Keratinocyte (primary cell): ENCODE measurements at regions not wholly inside any gene's neighbourhood (a gene's known extent, or its start where the extent isn't known, plus 50 kb on each side); places are given as distances from the start of the nearest gene placed in this dataset.

ENCODE experiments used
- DNase-seq: peaks from one replicate; pipeline ENCODE4 v3.0.0-alpha.2; 2011; ENCODE audit warnings: low read depth, missing footprints, low spot score
- FAIRE-seq: peaks from 2 replicates; lab custom pipeline; 2011; peaks lifted over from hg19 to GRCh38; lab: Jason Lieb, UNC
- H2AFZ ChIP-seq: 2 replicates; pipeline ENCODE4 v1.6.0; 2012; ENCODE audit warnings: low read length, control low read depth, inconsistent platforms; ENCODE audit not compliant: control insufficient read depth
- H3K27ac ChIP-seq: 2 replicates; pipeline ENCODE4 v1.5.1; 2011; ENCODE audit warnings: low read length; ENCODE audit not compliant: control insufficient read depth, insufficient read depth
- H3K27me3 ChIP-seq: 3 replicates; pipeline ENCODE4 v1.6.0; 2011; ENCODE audit warnings: low read length; ENCODE audit not compliant: control insufficient read depth, insufficient read depth; ENCODE audit errors: extremely low read depth
- H3K36me3 ChIP-seq, 2 experiments: 2 replicates in 1 of 2; 3 replicates in 1 of 2; pipeline ENCODE4 v1.5.1; 2011; ENCODE audit warnings: low read length in 2 of 2, mild to moderate bottlenecking in 1 of 2; ENCODE audit not compliant: control insufficient read depth in 2 of 2, insufficient read depth in 2 of 2; ENCODE audit errors: extremely low read depth in 1 of 2
- H3K4me1 ChIP-seq: 3 replicates; pipeline ENCODE4 v1.5.1; 2011; ENCODE audit warnings: low read length; ENCODE audit not compliant: control insufficient read depth, insufficient read depth; ENCODE audit errors: extremely low read depth
- H3K4me2 ChIP-seq: 3 replicates; pipeline ENCODE4 v1.6.0; 2011; ENCODE audit warnings: low read depth, low read length; ENCODE audit not compliant: control insufficient read depth, insufficient read depth; ENCODE audit errors: extremely low read depth
- H3K4me3 ChIP-seq, 3 experiments: fragments of 200-600 bp in 1 of 3; sonication (generic) in 1 of 3; 2 replicates in 2 of 3; 3 replicates in 1 of 3; pipeline ENCODE4 v1.5.1; 2011 to 2016; ENCODE audit warnings: low read length in 3 of 3, mild to moderate bottlenecking in 3 of 3, control low read depth in 2 of 3, inconsistent platforms in 1 of 3, low read depth in 1 of 3, mixed read lengths in 1 of 3, mixed run types in 1 of 3, moderate library complexity in 1 of 3; ENCODE audit not compliant: control insufficient read depth in 2 of 3, insufficient read depth in 2 of 3; ENCODE audit errors: extremely low read depth in 1 of 3
- H3K79me2 ChIP-seq: 2 replicates; pipeline ENCODE4 v1.6.0; 2012; ENCODE audit warnings: low read length; ENCODE audit not compliant: control insufficient read depth, insufficient read depth
- H3K9ac ChIP-seq: 3 replicates; pipeline ENCODE4 v1.6.0; 2011; ENCODE audit warnings: low read length; ENCODE audit not compliant: control insufficient read depth, insufficient read depth; ENCODE audit errors: extremely low read depth
- H3K9me1 ChIP-seq: 3 replicates; pipeline ENCODE4 v1.6.0; 2011; ENCODE audit warnings: low read length; ENCODE audit not compliant: control insufficient read depth, insufficient read depth; ENCODE audit errors: extremely low read depth
- H3K9me3 ChIP-seq: 2 replicates; pipeline ENCODE4 v1.5.1; 2012; ENCODE audit warnings: low read depth, low read length; ENCODE audit not compliant: control insufficient read depth
- H4K20me1 ChIP-seq: 3 replicates; pipeline ENCODE4 v1.6.0; 2011; ENCODE audit warnings: low read length; ENCODE audit not compliant: control insufficient read depth, insufficient read depth; ENCODE audit errors: extremely low read depth
- EZH2 ChIP-seq: IDR thresholded peaks from one replicate; pipeline ENCODE4 v1.6.1; 2012; ENCODE audit warnings: inconsistent platforms, mild to moderate bottlenecking, low read length, moderate library complexity
- dilution Hi-C: fragments of 300-500 bp; cut with MboI; formaldehyde crosslinking; loops from one replicate; pipeline ENCODE4 v1.7.0; 2020; ENCODE audit warnings: low sequenced_read_pairs; ENCODE audit not compliant: extremely low pct_ligation_motif_present
- TF ChIP-seq, protein P1 (sequence below), 3 experiments: IDR thresholded peaks in 1 of 3; conservative IDR thresholded peaks in 1 of 3; optimal IDR thresholded peaks in 1 of 3; 2 replicates in 2 of 3; 3 replicates in 1 of 3; pipeline versions ENCODE3 to v1.5.1; 2011; ENCODE audit warnings: low read length in 3 of 3, mild to moderate bottlenecking in 3 of 3, moderate library complexity in 2 of 3, control low read depth in 1 of 3, inconsistent platforms in 1 of 3; ENCODE audit not compliant: insufficient read depth in 2 of 3; ENCODE audit errors: extremely low read depth in 1 of 3

- Histone ChIP-seq H2AFZ (peak overlapping the region; percentile 75), H3K79me2 (no peaks in the 10 kb centered on the region), H3K36me3 (no peaks in the 10 kb centered on the region), H3K27me3 (no peaks in the 10 kb centered on the region), H3K9me3 (no peaks in the 10 kb centered on the region), H3K4me3 (no peak overlapping the region), H4K20me1 (no peaks in the 10 kb centered on the region), H3K4me1 (peaks cover 13% of the 10 kb centered on the region), H3K27ac (peak overlapping the region; percentile 39), H3K4me2 (peak overlapping the region; percentile 51), H3K9ac (no peak overlapping the region), H3K9me1 (no peaks in the 10 kb centered on the region)
- dilution Hi-C loops, result no loop called here
- FAIRE-seq (peak; percentile 61), DNase-seq (no peak)
- TF ChIP-seq EZH2, result no peak
- TF ChIP-seq, protein P1, sequence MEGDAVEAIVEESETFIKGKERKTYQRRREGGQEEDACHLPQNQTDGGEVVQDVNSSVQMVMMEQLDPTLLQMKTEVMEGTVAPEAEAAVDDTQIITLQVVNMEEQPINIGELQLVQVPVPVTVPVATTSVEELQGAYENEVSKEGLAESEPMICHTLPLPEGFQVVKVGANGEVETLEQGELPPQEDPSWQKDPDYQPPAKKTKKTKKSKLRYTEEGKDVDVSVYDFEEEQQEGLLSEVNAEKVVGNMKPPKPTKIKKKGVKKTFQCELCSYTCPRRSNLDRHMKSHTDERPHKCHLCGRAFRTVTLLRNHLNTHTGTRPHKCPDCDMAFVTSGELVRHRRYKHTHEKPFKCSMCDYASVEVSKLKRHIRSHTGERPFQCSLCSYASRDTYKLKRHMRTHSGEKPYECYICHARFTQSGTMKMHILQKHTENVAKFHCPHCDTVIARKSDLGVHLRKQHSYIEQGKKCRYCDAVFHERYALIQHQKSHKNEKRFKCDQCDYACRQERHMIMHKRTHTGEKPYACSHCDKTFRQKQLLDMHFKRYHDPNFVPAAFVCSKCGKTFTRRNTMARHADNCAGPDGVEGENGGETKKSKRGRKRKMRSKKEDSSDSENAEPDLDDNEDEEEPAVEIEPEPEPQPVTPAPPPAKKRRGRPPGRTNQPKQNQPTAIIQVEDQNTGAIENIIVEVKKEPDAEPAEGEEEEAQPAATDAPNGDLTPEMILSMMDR (optimal IDR thresholded peaks at IDR 0.05 in 1 of 3, IDR thresholded peaks at IDR 0.05 in 1 of 3, conservative IDR thresholded peaks at IDR 0.05 in 1 of 3; ENCODE audit: extremely low read depth in 1 of 3, insufficient read depth in 2 of 3, low read length in 3 of 3), result no peak
Observed at GRCh38 chr6:82030761-82031503, 216.6 kb downstream of the IBTK start.

DNA sequence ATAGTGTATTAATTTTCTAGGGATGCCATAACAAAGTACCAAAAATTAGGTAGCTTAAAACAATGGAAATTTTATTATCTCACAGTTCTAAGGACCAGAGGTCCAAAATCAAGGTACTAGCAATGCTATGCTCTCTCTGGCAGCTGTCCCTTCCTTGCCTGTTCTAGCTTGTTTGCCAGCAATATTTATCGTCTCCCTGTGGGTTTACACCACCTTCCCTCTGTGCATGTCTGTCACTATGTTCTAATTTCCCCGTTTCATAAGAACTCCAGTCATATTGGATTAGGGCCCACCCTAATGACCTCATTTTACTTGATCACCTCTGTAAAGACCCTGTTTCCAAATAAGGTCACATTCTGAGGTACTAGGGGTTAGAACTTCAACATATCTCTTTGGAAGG lies 217.2 kb downstream of the IBTK start:
- no peaks in the 10 kb centered on the region for H3K9me3 ChIP-seq
- peak overlapping the region; percentile 51 for H3K4me2 ChIP-seq
- no peaks in the 10 kb centered on the region for H3K27me3 ChIP-seq
- no peaks in the 10 kb centered on the region for H3K79me2 ChIP-seq
- no peaks in the 10 kb centered on the region for H4K20me1 ChIP-seq
- peak overlapping the region; percentile 75 for H2AFZ ChIP-seq
- FAIRE-seq (peak; percentile 64), DNase-seq (no peak)
- peak overlapping the region in 1 of 3 experiments; percentile 9 for H3K4me3 ChIP-seq
- no peaks in the 10 kb centered on the region for H3K9me1 ChIP-seq
- dilution Hi-C loops, result no loop called here
- peaks cover 13% of the 10 kb centered on the region for H3K4me1 ChIP-seq
- H3K9ac ChIP-seq, result no peak overlapping the region
- H3K27ac ChIP-seq, result peak overlapping the region; percentile 39
- TF ChIP-seq, protein P1 (optimal IDR thresholded peaks at IDR 0.05 in 1 of 3, IDR thresholded peaks at IDR 0.05 in 1 of 3, conservative IDR thresholded peaks at IDR 0.05 in 1 of 3; ENCODE audit: extremely low read depth in 1 of 3, insufficient read depth in 2 of 3, low read length in 3 of 3), result no peak
- no peak for TF ChIP-seq EZH2
- H3K36me3 ChIP-seq, result no peaks in the 10 kb centered on the region
